HL-60/S4 treated with phorbol 12-myristate 13-acetate at 8.2 ng/mL for 4 days and 3 days (cell line): ENCODE measurements at regions not wholly inside any gene's neighbourhood (a gene's known extent, or its start where the extent isn't known, plus 50 kb on each side); places are given as distances from the start of the nearest gene placed in this dataset.
"Not testable (repeated sequence)": the region's sequence is repeated elsewhere in the genome, so short reads cannot be mapped to it uniquely, and the experiment has no call there.

Experiments used
- in situ Hi-C: fragments of 300-500 bp; cut with MboI; formaldehyde crosslinking; loops from 2 replicates; pipeline ENCODE4 v1.15.0; 2022; ENCODE audit warnings: low sequenced_read_pairs

DNA sequence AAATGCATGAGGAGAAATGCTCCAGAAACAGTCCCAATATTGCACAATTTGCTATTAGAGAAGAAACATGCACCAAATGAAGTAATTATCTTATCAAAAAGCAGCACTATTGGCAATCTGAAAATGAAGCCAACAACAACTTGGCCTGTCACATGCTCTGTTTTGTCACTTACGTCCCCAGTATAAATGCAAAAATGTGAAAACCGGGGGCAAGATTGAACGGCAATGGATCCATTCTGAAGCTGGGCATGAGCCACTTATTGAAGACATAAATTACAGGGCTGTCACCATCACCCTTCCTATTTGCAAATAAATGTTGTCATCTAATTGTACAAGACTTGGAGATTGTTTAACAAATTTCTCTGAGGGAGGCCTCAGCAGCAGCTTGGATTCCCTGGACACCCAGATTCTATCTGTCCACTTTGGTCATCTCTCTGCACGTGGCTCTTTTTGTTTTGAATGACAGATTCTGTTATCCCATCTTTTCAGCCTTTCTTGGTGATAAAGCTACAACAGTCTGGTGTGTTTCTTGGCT lies 180.2 kb upstream of the CDH5 start:
- in situ Hi-C loops = no loop called here

- in situ Hi-C loops = no loop called here
Measured at GRCh38 chr16:66182592-66182991, 183.9 kb upstream of the CDH5 start.

DNA sequence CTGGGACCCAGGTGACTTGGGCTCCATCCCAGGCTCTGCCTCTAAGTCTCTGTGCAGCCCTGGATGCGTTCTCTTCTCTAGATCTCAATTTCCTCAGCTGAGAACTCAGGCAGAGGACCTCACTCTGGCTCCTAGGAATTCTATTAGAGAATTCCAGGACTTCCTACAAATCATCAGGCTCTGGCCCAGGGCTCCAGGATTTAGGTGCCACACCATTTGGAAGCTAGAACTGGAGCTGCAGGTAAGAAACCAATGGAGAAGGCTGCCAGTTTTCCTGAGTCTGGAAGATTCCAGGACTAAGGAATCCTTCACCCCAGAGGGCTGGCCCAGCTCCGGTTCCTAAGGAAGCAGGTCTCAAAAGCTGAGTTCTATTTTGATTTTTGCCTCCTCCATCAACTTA lies 189.8 kb upstream of the CDH5 start:
- in situ Hi-C loops = no loop called here

GRCh38 chr16:66176111-66176510 lies 190.4 kb upstream of the CDH5 start:
- in situ Hi-C loops = no loop called here

DNA sequence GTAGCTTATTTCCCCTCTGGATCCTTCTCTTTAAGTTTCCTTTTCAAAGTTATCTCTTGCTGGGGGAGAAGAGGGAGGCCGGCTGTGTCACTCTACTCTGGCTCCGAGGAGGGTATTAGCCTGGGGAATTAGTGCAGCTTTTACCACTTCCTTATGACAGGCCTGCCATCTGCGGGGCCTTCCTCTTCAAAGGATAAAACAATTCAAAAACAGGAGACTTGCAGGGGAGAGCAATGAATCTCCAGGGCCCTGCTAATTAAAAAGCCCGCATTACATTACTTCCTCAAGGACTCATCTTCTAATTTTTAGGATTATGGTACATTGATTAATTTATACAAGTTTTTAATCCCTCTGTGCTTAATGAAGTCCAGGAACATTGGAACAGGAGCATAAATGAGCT lies 190.9 kb upstream of the CDH5 start:
- in situ Hi-C loops = no loop called here

GRCh38 chr16:66175058-66175457 lies 191.4 kb upstream of the CDH5 start:
- in situ Hi-C loops = no loop called here

DNA sequence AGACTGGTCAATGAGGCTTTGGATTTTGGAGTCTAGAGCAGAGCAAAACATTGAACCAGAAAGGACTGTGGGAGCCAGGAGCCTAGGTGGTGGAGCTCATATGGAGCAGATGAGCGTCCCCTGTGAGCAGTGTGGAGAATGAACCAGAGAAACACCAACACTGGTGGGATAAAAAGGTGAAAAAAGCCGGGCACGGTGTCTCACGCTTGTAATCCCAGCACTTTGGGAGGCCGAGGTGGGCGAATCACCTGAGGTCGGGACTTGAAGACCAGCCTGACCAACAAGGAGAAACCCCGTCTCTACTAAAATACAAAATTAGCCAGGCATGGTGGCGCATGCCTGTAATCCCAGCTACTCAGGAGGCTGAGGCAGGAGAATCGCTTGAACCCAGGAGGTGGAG lies 192.7 kb upstream of the CDH5 start:
- in situ Hi-C loops = not testable (repeated sequence)

DNA sequence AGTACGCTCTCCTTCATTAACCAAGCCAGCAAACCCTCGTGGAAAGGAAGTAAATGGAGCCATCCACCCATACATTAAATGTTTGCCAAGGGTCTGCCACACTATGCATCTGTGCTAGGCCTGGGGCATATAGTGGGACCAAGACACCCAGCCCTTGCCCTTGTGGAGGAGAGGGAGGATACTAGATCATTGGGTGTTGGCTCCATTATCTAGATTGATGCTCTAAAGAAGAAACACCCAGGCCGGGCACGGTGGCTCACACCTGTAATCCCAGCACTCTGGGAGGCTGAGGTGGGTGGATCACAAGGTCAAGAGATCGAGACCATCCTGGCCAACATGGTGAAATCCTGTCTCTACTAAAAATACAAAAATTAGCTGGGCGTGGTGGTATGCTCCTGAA lies 193.3 kb upstream of the CDH5 start:
- in situ Hi-C loops = not testable (repeated sequence)

DNA sequence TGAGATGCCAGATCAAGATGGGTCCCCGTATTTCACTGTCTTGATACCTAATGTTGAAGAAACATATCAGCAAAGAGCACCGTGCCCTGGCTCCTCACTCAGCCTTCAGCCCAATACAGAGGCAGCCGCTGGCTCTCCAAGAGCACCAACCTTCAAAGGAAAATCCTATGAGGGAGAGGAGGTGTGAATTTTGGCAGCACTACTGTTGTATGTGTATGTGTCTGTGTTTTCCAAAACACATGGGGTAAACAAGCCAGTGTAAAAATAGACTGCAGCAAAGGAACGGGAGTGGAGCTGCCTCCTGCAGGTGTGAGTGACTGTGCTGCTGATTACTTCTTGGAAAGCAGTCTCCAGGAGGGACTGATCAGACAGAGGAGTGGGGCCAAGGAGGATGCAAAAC lies 194.0 kb upstream of the CDH5 start:
- in situ Hi-C loops = no loop called here

DNA sequence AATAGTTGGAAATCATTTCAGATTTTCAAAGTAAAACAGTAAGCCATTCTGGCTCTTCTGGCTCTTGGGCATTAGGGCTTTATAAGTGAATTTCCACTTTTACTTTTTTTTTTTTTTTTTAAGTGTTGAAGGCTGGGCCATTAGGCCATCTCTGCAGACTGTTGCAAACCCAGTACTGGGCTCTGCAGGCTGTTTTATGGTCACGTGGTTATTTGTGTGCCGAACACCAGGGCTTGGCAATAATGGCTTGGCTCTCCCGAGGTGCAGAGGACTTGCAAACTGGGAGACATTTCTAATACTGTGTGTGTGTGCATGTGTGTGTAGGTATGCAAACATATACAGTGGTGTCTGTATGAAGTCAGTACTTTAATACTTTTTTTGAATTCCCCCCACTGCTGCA lies 194.9 kb upstream of the CDH5 start:
- in situ Hi-C loops = no loop called here

DNA sequence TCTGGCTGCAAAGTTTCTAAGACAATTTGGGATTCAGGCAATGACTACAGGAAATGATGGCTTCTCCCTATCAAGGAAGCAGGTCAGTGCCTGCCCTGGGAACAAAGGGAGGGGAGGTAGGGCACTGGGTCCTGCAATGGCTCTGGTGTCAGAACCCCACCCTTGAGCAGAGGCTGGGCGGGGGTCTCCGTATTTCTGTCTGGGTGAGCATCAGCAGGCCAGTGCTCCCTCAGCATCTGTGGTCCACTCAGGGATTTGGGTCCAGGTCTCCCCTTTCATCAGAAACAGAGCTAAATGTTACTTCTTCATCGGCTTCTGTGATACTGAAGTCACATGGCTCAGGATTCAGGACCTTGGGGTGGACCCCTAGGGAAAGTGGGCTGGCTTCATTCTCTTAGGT lies 195.5 kb upstream of the CDH5 start:
- in situ Hi-C loops = no loop called here

DNA sequence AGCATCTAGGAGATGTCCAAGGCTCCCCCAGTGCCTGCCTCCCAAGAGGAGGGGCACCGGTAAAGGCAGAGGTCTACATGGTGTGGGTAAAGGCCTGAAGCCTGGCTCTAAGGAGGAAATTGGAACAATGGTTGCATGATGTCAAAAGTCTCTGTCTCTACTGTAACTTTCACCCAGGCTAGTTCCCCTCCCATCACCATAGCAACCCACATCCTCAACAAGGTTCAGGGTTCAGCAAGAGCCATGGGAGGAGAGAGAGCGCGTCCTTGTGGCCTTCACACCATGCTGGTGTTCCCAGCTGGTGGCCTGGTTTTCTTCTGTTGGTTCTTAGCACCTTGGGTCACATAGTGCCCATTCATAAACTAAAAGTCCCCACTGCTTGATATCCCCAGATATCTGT lies 196.7 kb upstream of the CDH5 start:
- in situ Hi-C loops = no loop called here

- in situ Hi-C loops = no loop called here
Measured at GRCh38 chr16:66168777-66169176, 197.7 kb upstream of the CDH5 start.

GRCh38 chr16:66167564-66168291 lies 198.8 kb upstream of the CDH5 start:
- in situ Hi-C loops = no loop called here

DNA sequence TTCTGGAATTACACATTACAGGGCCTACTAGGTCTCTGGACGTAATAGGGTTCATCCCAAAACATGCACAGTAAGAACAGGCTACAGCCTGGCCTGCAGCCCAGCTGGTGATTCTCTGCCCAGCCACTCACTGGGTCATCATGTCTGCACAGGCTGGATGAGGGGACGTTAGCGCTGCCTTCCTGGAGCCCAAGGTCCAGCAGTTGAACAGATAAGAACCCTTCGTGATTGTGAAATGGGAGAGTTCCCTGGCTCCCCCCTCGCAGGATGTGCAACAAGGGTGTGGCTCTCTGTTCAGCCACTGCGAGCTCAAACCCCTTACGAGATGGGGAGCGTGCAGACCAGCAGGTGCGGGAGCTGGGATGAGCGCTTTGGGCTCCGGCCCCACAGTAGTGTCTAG lies 200.0 kb upstream of the CDH5 start:
- in situ Hi-C loops = no loop called here

DNA sequence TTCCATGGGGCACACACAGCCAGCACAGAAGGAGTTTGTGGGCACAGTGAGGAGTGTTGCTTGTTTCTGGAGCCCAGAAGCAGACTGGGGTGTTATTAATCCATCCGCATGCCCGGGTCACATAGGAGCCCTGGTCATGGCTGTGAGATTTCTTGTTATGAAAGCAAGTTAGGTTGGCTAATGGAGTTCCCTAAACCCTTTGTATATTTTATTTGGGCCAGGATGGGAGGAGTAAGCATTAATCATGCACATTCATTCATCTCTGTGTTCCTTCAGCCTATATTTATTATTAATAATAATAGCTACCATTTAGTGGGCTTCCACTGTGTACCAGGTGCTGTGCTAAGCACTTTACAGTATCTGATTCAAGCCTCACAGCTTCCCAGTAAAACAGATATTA lies 200.6 kb upstream of the CDH5 start:
- in situ Hi-C loops = no loop called here

GRCh38 chr16:66164581-66165247 lies 201.8 kb upstream of the CDH5 start:
- in situ Hi-C loops = no loop called here

GRCh38 chr16:66162821-66163220 lies 203.7 kb upstream of the CDH5 start:
- in situ Hi-C loops = no loop called here

GRCh38 chr16:66161942-66162341 lies 204.5 kb upstream of the CDH5 start:
- in situ Hi-C loops = no loop called here

GRCh38 chr16:66161269-66161668 lies 205.2 kb upstream of the CDH5 start:
- in situ Hi-C loops = no loop called here

DNA sequence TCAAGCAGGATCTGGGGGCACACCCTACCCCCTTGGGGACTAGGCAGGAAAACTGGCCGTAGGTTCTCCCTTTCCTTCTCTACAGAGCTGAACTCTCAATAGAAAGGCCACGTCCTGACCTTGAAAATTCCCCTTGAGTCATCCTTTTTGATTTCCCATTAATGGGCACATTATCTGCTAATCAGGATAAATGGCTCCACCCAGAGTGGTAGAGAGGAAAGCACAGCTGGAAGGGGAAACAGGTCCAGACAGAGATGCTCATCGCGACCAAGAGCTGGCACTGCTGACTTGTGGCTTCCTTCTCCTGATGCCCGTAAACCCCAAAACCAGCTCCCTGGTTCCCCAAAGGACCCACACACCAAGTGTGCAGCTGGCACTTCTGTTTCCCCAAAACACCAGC lies 206.5 kb upstream of the CDH5 start:
- in situ Hi-C loops = no loop called here

GRCh38 chr16:66156538-66156937 lies 210.0 kb upstream of the CDH5 start:
- in situ Hi-C loops = no loop called here

- in situ Hi-C loops = no loop called here
Measured at GRCh38 chr16:66155933-66156332, 210.6 kb upstream of the CDH5 start.
